H1 (cell line): ENCODE measurements at regions not wholly inside any gene's neighbourhood (a gene's known extent, or its start where the extent isn't known, plus 50 kb on each side); places are given as distances from the start of the nearest gene placed in this dataset.

Experiments
- BRCA1 ChIP-seq: IDR thresholded peaks from 2 replicates; pipeline ENCODE4 v1.6.1; 2012; ENCODE audit warnings: low read depth, low read length, improper control_type of control experiment
- CBX5 ChIP-seq: fragments of 300-800, 300-1000 bp; sonication (generic); IDR thresholded peaks from 2 replicates; pipeline ENCODE4 v1.7.1; 2016; ENCODE audit warnings: antibody characterized with exemption, low read length, low read depth
- CTCF ChIP-seq, 3 experiments: IDR thresholded peaks; 1 replicate in 2 of 3; 2 replicates in 1 of 3; pipeline versions ENCODE4 v1.5.1 to v1.6.1; 2011; ENCODE audit warnings: low read length in 3 of 3, mild to moderate bottlenecking in 3 of 3, inconsistent platforms in 2 of 3, low read depth in 1 of 3, moderate library complexity in 1 of 3; ENCODE audit not compliant: insufficient read depth in 1 of 3; ENCODE audit errors: control extremely low read depth in 1 of 3
- GTF2F1 ChIP-seq: IDR thresholded peaks from 2 replicates; pipeline ENCODE4 v1.6.1; 2012; ENCODE audit warnings: low read depth, low read length, improper control_type of control experiment, borderline replicate concordance
- POLR2AphosphoS5 ChIP-seq: IDR thresholded peaks from 2 replicates; pipeline ENCODE4 v1.6.1; 2011; ENCODE audit warnings: low read depth, low read length

GRCh38 chr4:79225360-79225759, 100.5 kb downstream of the NAA11 start (continued):
- TF ChIP-seq CBX5 = no peak
- no peak for TF ChIP-seq BRCA1
- no peak for TF ChIP-seq CTCF (IDR thresholded peaks at IDR 0.05; ENCODE audit: control extremely low read depth in 1 of 3, insufficient read depth in 1 of 3, low read depth in 1 of 3, low read length in 3 of 3)
- TF ChIP-seq POLR2AphosphoS5 = no peak
- TF ChIP-seq GTF2F1 = no peak
